ENCODE measurements at regions not wholly inside any gene's neighbourhood (a gene's known extent, or its start where the extent isn't known, plus 50 kb on each side); places are given as distances from the start of the nearest gene placed in this dataset.

DNA sequence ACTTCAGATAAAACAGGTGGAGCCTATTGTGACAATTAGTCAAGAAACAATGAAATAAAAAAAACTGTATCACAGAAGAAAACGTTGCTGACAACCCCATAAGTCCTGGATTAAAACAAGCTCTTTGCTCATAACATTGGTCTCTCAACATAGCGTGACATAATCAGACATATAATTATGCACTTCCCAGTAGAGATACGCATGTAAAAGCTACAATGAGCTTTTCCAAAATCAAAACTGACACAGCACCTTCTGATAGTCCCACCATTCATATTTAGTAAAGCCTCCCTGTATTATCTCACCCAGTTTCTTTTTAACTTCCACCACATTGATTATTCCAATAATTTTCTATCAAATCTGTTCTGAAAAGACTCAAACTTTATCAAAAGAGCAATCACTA lies 372.1 kb upstream of the SMIM31 start:
- TF ChIP-seq CTCF (IDR thresholded peaks at IDR 0.05; ENCODE audit: low read length) (no peak), EZH2phosphoT487 (IDR thresholded peaks at IDR 0.05; ENCODE audit: low read length) (no peak), EZH2 (optimal IDR thresholded peaks at IDR 0.05; ENCODE audit: low read depth, low read length) (no peak)
